ENCODE measurements at regions not wholly inside any gene's neighbourhood (a gene's known extent, or its start where the extent isn't known, plus 50 kb on each side); places are given as distances from the start of the nearest gene placed in this dataset.
"Not testable (repeated sequence)": the region's sequence is repeated elsewhere in the genome, so short reads cannot be mapped to it uniquely, and the experiment has no call there.

GRCh38 chr2:37759989-37760388, 88.5 kb upstream of the CDC42EP3 start:
- DNase-seq = not testable (repeated sequence)

- DNase-seq = no peak
Measured at GRCh38 chr2:37760471-37760870, 89.0 kb upstream of the CDC42EP3 start.

- peak; percentile 55 for DNase-seq
Measured at GRCh38 chr2:37762281-37762680, 90.8 kb upstream of the CDC42EP3 start.

- DNase-seq = no peak
Measured at GRCh38 chr2:37764739-37765138, 93.3 kb upstream of the CDC42EP3 start.

GRCh38 chr2:37766106-37766505, 94.7 kb upstream of the CDC42EP3 start:
- DNase-seq = peak; percentile 73

GRCh38 chr2:37767046-37767445, 95.6 kb upstream of the CDC42EP3 start:
- DNase-seq = peak; percentile 83

GRCh38 chr2:37767959-37768925, 96.8 kb upstream of the CDC42EP3 start:
- peak; percentile 99 for DNase-seq

GRCh38 chr2:37769551-37769950, 98.1 kb upstream of the CDC42EP3 start:
- DNase-seq = no peak

GRCh38 chr2:37770797-37771196, 99.4 kb upstream of the CDC42EP3 start:
- no peak for DNase-seq

GRCh38 chr2:37771600-37772088, 100.2 kb upstream of the CDC42EP3 start:
- peak; percentile 84 for DNase-seq

- no peak for DNase-seq
Measured at GRCh38 chr2:37773371-37774130, 102.1 kb upstream of the CDC42EP3 start.

- not testable (repeated sequence) for DNase-seq
Measured at GRCh38 chr2:37774171-37774944, 102.9 kb upstream of the CDC42EP3 start.

GRCh38 chr2:37774976-37775907, 103.8 kb upstream of the CDC42EP3 start:
- no peak for DNase-seq

- DNase-seq = peak; percentile 81
Measured at GRCh38 chr2:37775908-37776250, 104.4 kb upstream of the CDC42EP3 start.

- peak; percentile 94 for DNase-seq
Measured at GRCh38 chr2:37776487-37776886, 105.0 kb upstream of the CDC42EP3 start.

- no peak for DNase-seq
Measured at GRCh38 chr2:37779139-37779538, 107.7 kb upstream of the CDC42EP3 start.

GRCh38 chr2:37779611-37780386, 108.4 kb upstream of the CDC42EP3 start:
- no peak for DNase-seq

GRCh38 chr2:37780387-37780676, 108.9 kb upstream of the CDC42EP3 start:
- DNase-seq = no peak

- DNase-seq = peak; percentile 92
Measured at GRCh38 chr2:37781028-37781427, 109.6 kb upstream of the CDC42EP3 start.

- no peak for DNase-seq
Measured at GRCh38 chr2:37782155-37782673, 110.8 kb upstream of the CDC42EP3 start.

Measured in fibroblast of skin of right quadriceps (primary cell).